SK-N-MC (cell line): ENCODE measurements at regions not wholly inside any gene's neighbourhood (a gene's known extent, or its start where the extent isn't known, plus 50 kb on each side); places are given as distances from the start of the nearest gene placed in this dataset.

Experiments
- EZH2 ChIP-seq: fragments of 200-600 bp; sonication (generic); IDR thresholded peaks from one replicate; pipeline ENCODE4 v1.6.1; 2017; ENCODE audit warnings: antibody characterized with exemption
- POLR2AphosphoS5 ChIP-seq: IDR thresholded peaks from 2 replicates; pipeline ENCODE4 v1.6.1; 2012; ENCODE audit warnings: mild to moderate bottlenecking, low read depth, low read length, borderline replicate concordance

GRCh38 chr2:168320267-168320666, 72.9 kb upstream of the STK39 start:
- TF ChIP-seq EZH2 (no peak), POLR2AphosphoS5 (no peak)
